ENCODE measurements at regions not wholly inside any gene's neighbourhood (a gene's known extent, or its start where the extent isn't known, plus 50 kb on each side); places are given as distances from the start of the nearest gene placed in this dataset.

GRCh38 chr6:4543596-4543995 lies 232.6 kb upstream of the CDYL start:
- no peaks in the 10 kb centered on the region for H3K4me1 ChIP-seq (ENCODE audit: control insufficient read depth, insufficient read depth, low read length)
- Mint-ChIP-seq H3K4me3 (no peak overlapping the region), H3K9me3 (no peaks in the 10 kb centered on the region), H3K27me3 (ENCODE audit: insufficient read depth) (no peaks in the 10 kb centered on the region), H3K4me1 (no peaks in the 10 kb centered on the region), H3K36me3 (ENCODE audit: low read depth) (no peaks in the 10 kb centered on the region), H3K27ac (no peak overlapping the region)
- no peak for DNase-seq
- TF ChIP-seq CTCF (conservative IDR thresholded peaks at IDR 0.05) = no peak
- H3K9me3 ChIP-seq (ENCODE audit: control insufficient read depth, low read length) = no peaks in the 10 kb centered on the region
- H3K27me3 ChIP-seq (ENCODE audit: control insufficient read depth, insufficient read depth, low read length, poor library complexity, severe bottlenecking) = no peaks in the 10 kb centered on the region
- no peak overlapping the region for H3K27ac ChIP-seq (ENCODE audit: low read depth, low read length)
- 60 to 86% methylated on average over 1 to 2 of the region's 2 CpGs for WGBS, 2 experiments (ENCODE audit: insufficient coverage in 1 of 2, insufficient read length in 1 of 2)
- no peak overlapping the region for H3K4me3 ChIP-seq (ENCODE audit: low read length)
- H3K9ac ChIP-seq (ENCODE audit: extremely low read depth, low read length, poor library complexity, severe bottlenecking) = no peak overlapping the region
- no peaks in the 10 kb centered on the region for H3K36me3 ChIP-seq (ENCODE audit: control insufficient read depth, insufficient read depth, low read length)

GRCh38 chr6:4533576-4533975 lies 242.6 kb upstream of the CDYL start:
- no peaks in the 10 kb centered on the region for H3K4me1 Mint-ChIP-seq
- Histone ChIP-seq H3K9me3 (ENCODE audit: control insufficient read depth, low read length) (peaks cover 6% of the 10 kb centered on the region), H3K27me3 (ENCODE audit: control insufficient read depth, insufficient read depth, low read length, poor library complexity, severe bottlenecking) (no peaks in the 10 kb centered on the region), H3K36me3 (ENCODE audit: control insufficient read depth, insufficient read depth, low read length) (no peaks in the 10 kb centered on the region), H3K4me1 (ENCODE audit: control insufficient read depth, insufficient read depth, low read length) (no peaks in the 10 kb centered on the region), H3K27ac (ENCODE audit: low read depth, low read length) (no peak overlapping the region), H3K9ac (ENCODE audit: extremely low read depth, low read length, poor library complexity, severe bottlenecking) (no peak overlapping the region), H3K4me3 (ENCODE audit: low read length) (no peak overlapping the region)
- H3K9me3 Mint-ChIP-seq = peaks cover 6% of the 10 kb centered on the region
- no peak for TF ChIP-seq CTCF (conservative IDR thresholded peaks at IDR 0.05)
- 67 to 100% methylated on average over 1 of the region's 1 CpG for WGBS, 2 experiments (ENCODE audit: insufficient coverage in 1 of 2, insufficient read length in 1 of 2)
- no peaks in the 10 kb centered on the region for H3K36me3 Mint-ChIP-seq (ENCODE audit: low read depth)
- DNase-seq = no peak
- H3K4me3 Mint-ChIP-seq = no peak overlapping the region
- no peak overlapping the region for H3K27ac Mint-ChIP-seq
- H3K27me3 Mint-ChIP-seq (ENCODE audit: insufficient read depth) = no peaks in the 10 kb centered on the region

- Histone ChIP-seq H3K4me1 (ENCODE audit: control insufficient read depth, insufficient read depth, low read length) (no peaks in the 10 kb centered on the region), H3K9me3 (ENCODE audit: control insufficient read depth, low read length) (peaks cover 6% of the 10 kb centered on the region), H3K36me3 (ENCODE audit: control insufficient read depth, insufficient read depth, low read length) (no peaks in the 10 kb centered on the region), H3K4me3 (ENCODE audit: low read length) (no peak overlapping the region), H3K27me3 (ENCODE audit: control insufficient read depth, insufficient read depth, low read length, poor library complexity, severe bottlenecking) (no peaks in the 10 kb centered on the region), H3K27ac (ENCODE audit: low read depth, low read length) (no peak overlapping the region), H3K9ac (ENCODE audit: extremely low read depth, low read length, poor library complexity, severe bottlenecking) (no peak overlapping the region)
- Mint-ChIP-seq H3K27ac (no peak overlapping the region), H3K36me3 (ENCODE audit: low read depth) (no peaks in the 10 kb centered on the region), H3K9me3 (peaks cover 3% of the 10 kb centered on the region), H3K4me3 (no peak overlapping the region), H3K27me3 (ENCODE audit: insufficient read depth) (no peaks in the 10 kb centered on the region), H3K4me1 (no peaks in the 10 kb centered on the region)
- WGBS, 2 experiments (ENCODE audit: insufficient coverage in 1 of 2, insufficient read length in 1 of 2) = 81 to 100% methylated on average over 1 of the region's 1 CpG
- no peak for TF ChIP-seq CTCF (conservative IDR thresholded peaks at IDR 0.05)
- no peak for DNase-seq
Measured at GRCh38 chr6:4531406-4531805, 244.8 kb upstream of the CDYL start.

All from endodermal cell (in vitro differentiated cells).